Mesenchymal stem cell (in vitro differentiated cells and primary cell): ENCODE measurements at regions not wholly inside any gene's neighbourhood (a gene's known extent, or its start where the extent isn't known, plus 50 kb on each side); places are given as distances from the start of the nearest gene placed in this dataset.

Source experiments
- DNase-seq: peaks from one replicate; pipeline ENCODE4 v3.0.0-alpha.2; 2013
- H2AFZ ChIP-seq: one replicate; pipeline ENCODE4 v1.6.1; 2013; ENCODE audit warnings: low read depth, mild to moderate bottlenecking, control low read depth, inconsistent platforms, low read length, moderate library complexity
- H2AK5ac ChIP-seq: 2 replicates; pipeline ENCODE4 v1.6.1; 2013; ENCODE audit warnings: low read length, moderate library complexity, mild to moderate bottlenecking, inconsistent platforms; ENCODE audit not compliant: severe bottlenecking
- H2BK120ac ChIP-seq: one replicate; pipeline ENCODE4 v1.6.1; 2013; ENCODE audit warnings: low read depth, mild to moderate bottlenecking, inconsistent platforms, low read length, moderate library complexity
- H2BK12ac ChIP-seq, 2 experiments: one replicate each; pipeline ENCODE4 v1.6.1; 2013; ENCODE audit warnings: inconsistent platforms in 2 of 2, low read length in 2 of 2, mild to moderate bottlenecking in 2 of 2, moderate library complexity in 2 of 2, control low read depth in 1 of 2
- H2BK15ac ChIP-seq: one replicate; pipeline ENCODE4 v1.6.1; 2013; ENCODE audit warnings: mild to moderate bottlenecking, low read depth, inconsistent platforms; ENCODE audit not compliant: poor library complexity, severe bottlenecking
- H2BK5ac ChIP-seq: 2 replicates; pipeline ENCODE4 v1.6.1; 2013; ENCODE audit warnings: low read depth, mild to moderate bottlenecking, low read length, control low read depth, inconsistent platforms; ENCODE audit not compliant: poor library complexity, severe bottlenecking
- H3K14ac ChIP-seq, 2 experiments: one replicate each; pipeline ENCODE4 v1.6.1; 2013; ENCODE audit warnings: inconsistent platforms in 2 of 2, low read length in 2 of 2, control low read depth in 1 of 2, mild to moderate bottlenecking in 1 of 2, moderate library complexity in 1 of 2
- H3K18ac ChIP-seq, 2 experiments: one replicate each; pipeline ENCODE4 v1.6.1; 2013; ENCODE audit warnings: inconsistent platforms in 2 of 2, low read length in 2 of 2, control low read depth in 1 of 2, low read depth in 1 of 2, mild to moderate bottlenecking in 1 of 2
- H3K23ac ChIP-seq, 2 experiments: one replicate each; pipeline ENCODE4 v1.6.1; 2013; ENCODE audit warnings: inconsistent platforms in 2 of 2, low read length in 2 of 2, mild to moderate bottlenecking in 2 of 2, moderate library complexity in 2 of 2, control low read depth in 1 of 2
- H3K27ac ChIP-seq: 2 replicates; pipeline ENCODE4 v1.5.1; 2013; ENCODE audit warnings: mild to moderate bottlenecking, moderate library complexity, low read length, control low read depth, inconsistent platforms; ENCODE audit not compliant: poor library complexity, severe bottlenecking
- H3K27me3 ChIP-seq, 2 experiments: 2 replicates each; pipeline versions ENCODE4 v1.6.1 to v1.7.0; 2013; ENCODE audit warnings: low read length in 2 of 2, mild to moderate bottlenecking in 2 of 2, moderate library complexity in 2 of 2, control low read depth in 1 of 2, inconsistent platforms in 1 of 2; ENCODE audit not compliant: control insufficient read depth in 1 of 2, insufficient read depth in 1 of 2
- H3K36me3 ChIP-seq, 2 experiments: 2 replicates each; pipeline versions ENCODE4 v1.6.1 to v1.7.0; 2013; ENCODE audit warnings: low read length in 2 of 2, control low read depth in 1 of 2, inconsistent platforms in 1 of 2, low read depth in 1 of 2, mild to moderate bottlenecking in 1 of 2; ENCODE audit not compliant: insufficient read depth in 2 of 2, control insufficient read depth in 1 of 2
- H3K4ac ChIP-seq, 2 experiments: one replicate each; pipeline ENCODE4 v1.6.1; 2013; ENCODE audit warnings: inconsistent platforms in 2 of 2, low read length in 2 of 2, mild to moderate bottlenecking in 2 of 2, moderate library complexity in 2 of 2, control low read depth in 1 of 2, low read depth in 1 of 2
- H3K4me1 ChIP-seq: 2 replicates; pipeline ENCODE4 v1.6.1; 2013; ENCODE audit warnings: low read depth, low read length, control low read depth; ENCODE audit not compliant: control insufficient read depth, insufficient read depth
- H3K4me2 ChIP-seq: 2 replicates; pipeline ENCODE4 v1.6.1; 2013; ENCODE audit warnings: low read length, mild to moderate bottlenecking, inconsistent platforms; ENCODE audit not compliant: poor library complexity, severe bottlenecking
- H3K4me3 ChIP-seq, 2 experiments: 2 replicates each; pipeline versions ENCODE4 v1.5.1 to v1.7.0; 2013; ENCODE audit warnings: low read length in 2 of 2, mild to moderate bottlenecking in 2 of 2, control low read depth in 1 of 2, low read depth in 1 of 2; ENCODE audit not compliant: insufficient read depth in 1 of 2
- H3K79me1 ChIP-seq: replicated peaks from 2 replicates; pipeline ENCODE4 v1.6.1; 2013; ENCODE audit warnings: mild to moderate bottlenecking, control low read depth, low read length, inconsistent platforms; ENCODE audit not compliant: poor library complexity, severe bottlenecking
- H3K9ac ChIP-seq: 2 replicates; pipeline ENCODE4 v1.7.0; 2013; ENCODE audit warnings: mild to moderate bottlenecking, low read length, moderate library complexity
- H3K9me3 ChIP-seq: 2 replicates; pipeline ENCODE4 v1.7.0; 2013; ENCODE audit warnings: mild to moderate bottlenecking, low read length; ENCODE audit not compliant: control insufficient read depth
- H4K8ac ChIP-seq: one replicate; pipeline ENCODE4 v1.6.1; 2013; ENCODE audit warnings: inconsistent platforms, mild to moderate bottlenecking, low read length, moderate library complexity
- H4K91ac ChIP-seq: one replicate; pipeline ENCODE4 v1.6.1; 2013; ENCODE audit warnings: mild to moderate bottlenecking, low read length, inconsistent platforms
- WGBS: methylation state at CpG from one replicate; pipeline ENCODE4 v1.1.7; 2013; ENCODE audit warnings: mixed read lengths; 5-methylcytosine and 5-hydroxymethylcytosine counted together

GRCh38 chr13:34243403-34243802, 425.5 kb downstream of the RFC3 start:
- Histone ChIP-seq H4K91ac (no peak overlapping the region), H2BK15ac (no peak overlapping the region), H2AFZ (no peak overlapping the region), H2BK5ac (no peak overlapping the region), H2BK120ac (no peak overlapping the region), H3K14ac (no peak overlapping the region), H3K9me3 (peaks cover 5% of the 10 kb centered on the region), H3K4me2 (no peak overlapping the region), H3K79me1 (no peaks in the 10 kb centered on the region), H2AK5ac (no peak overlapping the region), H2BK12ac (no peak overlapping the region), H4K8ac (no peak overlapping the region), H3K4me3 (no peak overlapping the region), H3K4ac (no peak overlapping the region), H3K4me1 (no peaks in the 10 kb centered on the region), H3K23ac (no peak overlapping the region), H3K27ac (no peak overlapping the region), H3K18ac (no peak overlapping the region), H3K27me3 (no peaks in the 10 kb centered on the region), H3K36me3 (no peaks in the 10 kb centered on the region), H3K9ac (no peak overlapping the region)
- DNase-seq: no peak
- 95% methylated on average over 3 of the region's 3 CpGs for WGBS

DNA sequence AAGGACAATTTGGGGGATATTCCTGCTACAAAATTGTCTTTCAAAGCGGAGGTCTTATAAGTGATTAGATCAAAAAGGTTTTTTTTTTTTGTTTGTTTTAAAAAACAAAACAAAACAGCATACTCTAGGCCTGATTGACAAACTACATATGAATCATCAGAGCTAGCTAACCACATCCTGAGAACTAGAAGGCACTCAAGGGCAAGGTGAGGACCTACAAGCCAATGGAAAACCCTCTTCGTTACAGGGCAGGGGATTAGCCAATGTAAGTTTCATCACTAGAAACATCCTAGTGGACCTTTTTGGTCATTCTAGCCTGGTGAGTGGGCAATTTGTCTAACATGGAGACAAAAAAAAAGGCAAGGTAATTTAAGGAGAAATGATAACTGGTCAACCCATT, 428.6 kb downstream of the RFC3 start:
- no peaks in the 10 kb centered on the region for H3K9me3 ChIP-seq
- H3K27me3 ChIP-seq: no peaks in the 10 kb centered on the region
- H2BK120ac ChIP-seq: no peak overlapping the region
- H3K4me3 ChIP-seq: no peak overlapping the region
- H2AK5ac ChIP-seq: no peak overlapping the region
- H3K4me2 ChIP-seq: no peak overlapping the region
- H3K4ac ChIP-seq: no peak overlapping the region
- H3K23ac ChIP-seq: no peak overlapping the region
- WGBS: 36% methylated on average over 1 of the region's 2 CpGs
- H3K27ac ChIP-seq: no peak overlapping the region
- no peak overlapping the region for H3K14ac ChIP-seq
- H3K4me1 ChIP-seq: no peaks in the 10 kb centered on the region
- H3K36me3 ChIP-seq: no peaks in the 10 kb centered on the region
- no peak overlapping the region for H3K9ac ChIP-seq
- DNase-seq: peak; percentile 74
- H2AFZ ChIP-seq: no peak overlapping the region
- no peak overlapping the region for H2BK5ac ChIP-seq
- no peak overlapping the region for H3K18ac ChIP-seq
- no peak overlapping the region for H2BK12ac ChIP-seq
- no peak overlapping the region for H2BK15ac ChIP-seq
- no peak overlapping the region for H4K91ac ChIP-seq
- H4K8ac ChIP-seq: no peak overlapping the region
- no peaks in the 10 kb centered on the region for H3K79me1 ChIP-seq

DNA sequence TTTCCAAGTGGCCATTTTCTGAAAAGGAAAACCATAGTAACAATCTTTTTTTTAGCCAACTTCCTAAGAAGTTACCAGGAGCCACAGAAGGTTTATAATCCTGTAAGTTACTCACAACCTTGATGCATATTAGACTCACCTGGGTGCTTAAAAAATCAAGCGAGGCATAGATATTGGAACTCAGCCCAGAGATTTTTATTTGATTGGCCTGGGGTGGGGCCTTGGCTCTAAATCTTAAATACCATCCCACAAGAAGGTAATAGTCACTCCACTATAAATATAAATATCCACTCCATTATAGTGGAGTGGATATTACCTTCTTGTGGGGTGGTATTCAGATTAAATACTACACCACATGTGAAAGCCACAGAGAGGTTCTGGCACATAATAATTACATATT, 429.6 kb downstream of the RFC3 start:
- H3K27ac ChIP-seq: no peak overlapping the region
- no peaks in the 10 kb centered on the region for H3K9me3 ChIP-seq
- no peak overlapping the region for H2BK15ac ChIP-seq
- H3K18ac ChIP-seq: no peak overlapping the region
- H3K9ac ChIP-seq: no peak overlapping the region
- H4K8ac ChIP-seq: no peak overlapping the region
- H3K27me3 ChIP-seq: no peaks in the 10 kb centered on the region
- no peak overlapping the region for H2AFZ ChIP-seq
- H3K36me3 ChIP-seq: no peaks in the 10 kb centered on the region
- no peak overlapping the region for H3K23ac ChIP-seq
- H2BK5ac ChIP-seq: no peak overlapping the region
- no peak overlapping the region for H3K4me3 ChIP-seq
- H3K4me2 ChIP-seq: no peak overlapping the region
- no peak overlapping the region for H2AK5ac ChIP-seq
- DNase-seq: no peak
- H3K4me1 ChIP-seq: no peaks in the 10 kb centered on the region
- H3K79me1 ChIP-seq: no peaks in the 10 kb centered on the region
- no peak overlapping the region for H2BK120ac ChIP-seq
- no peak overlapping the region for H4K91ac ChIP-seq
- H2BK12ac ChIP-seq: no peak overlapping the region
- no peak overlapping the region for H3K14ac ChIP-seq
- H3K4ac ChIP-seq: no peak overlapping the region
- no CpG with 5 or more reads among the region's 1 CpG for WGBS

GRCh38 chr13:34249546-34250039, 431.6 kb downstream of the RFC3 start:
- Histone ChIP-seq H3K18ac (peak overlapping the region in 1 of 2 experiments; percentile 26), H3K4me1 (no peaks in the 10 kb centered on the region), H2AK5ac (no peak overlapping the region), H4K8ac (no peak overlapping the region), H2AFZ (no peak overlapping the region), H3K27ac (no peak overlapping the region), H3K9ac (no peak overlapping the region), H3K14ac (no peak overlapping the region), H3K36me3 (no peaks in the 10 kb centered on the region), H3K9me3 (peaks cover 5% of the 10 kb centered on the region), H4K91ac (no peak overlapping the region), H3K79me1 (no peaks in the 10 kb centered on the region), H3K27me3 (no peaks in the 10 kb centered on the region), H2BK120ac (no peak overlapping the region), H3K4me2 (no peak overlapping the region), H2BK15ac (no peak overlapping the region), H3K4me3 (no peak overlapping the region), H2BK12ac (no peak overlapping the region), H2BK5ac (no peak overlapping the region), H3K4ac (no peak overlapping the region), H3K23ac (no peak overlapping the region)
- no peak for DNase-seq
- WGBS: 100% methylated on average over 3 of the region's 3 CpGs
